ENCODE measurements at regions not wholly inside any gene's neighbourhood (a gene's known extent, or its start where the extent isn't known, plus 50 kb on each side); places are given as distances from the start of the nearest gene placed in this dataset.

DNA sequence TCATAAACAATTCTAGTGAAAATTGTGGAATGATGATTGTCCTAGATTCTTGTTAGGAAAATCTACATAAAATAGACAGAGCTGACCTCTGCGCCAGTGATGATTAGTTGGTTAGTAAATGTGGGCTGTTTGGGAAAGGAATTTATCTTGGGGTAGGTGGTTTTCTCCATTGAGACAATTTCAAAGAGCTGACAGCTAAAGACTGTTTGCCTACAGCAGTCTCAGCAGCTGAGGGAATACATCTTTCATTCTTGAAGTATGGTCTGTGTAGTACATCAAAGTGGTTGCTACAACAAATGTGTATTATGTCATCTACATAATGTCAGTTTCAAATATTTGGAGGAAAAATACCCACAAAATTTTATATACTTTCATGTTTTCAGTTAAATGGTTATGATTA is 117.2 kb upstream of the TRPC4 start (continued):
- TF ChIP-seq, protein P1, sequence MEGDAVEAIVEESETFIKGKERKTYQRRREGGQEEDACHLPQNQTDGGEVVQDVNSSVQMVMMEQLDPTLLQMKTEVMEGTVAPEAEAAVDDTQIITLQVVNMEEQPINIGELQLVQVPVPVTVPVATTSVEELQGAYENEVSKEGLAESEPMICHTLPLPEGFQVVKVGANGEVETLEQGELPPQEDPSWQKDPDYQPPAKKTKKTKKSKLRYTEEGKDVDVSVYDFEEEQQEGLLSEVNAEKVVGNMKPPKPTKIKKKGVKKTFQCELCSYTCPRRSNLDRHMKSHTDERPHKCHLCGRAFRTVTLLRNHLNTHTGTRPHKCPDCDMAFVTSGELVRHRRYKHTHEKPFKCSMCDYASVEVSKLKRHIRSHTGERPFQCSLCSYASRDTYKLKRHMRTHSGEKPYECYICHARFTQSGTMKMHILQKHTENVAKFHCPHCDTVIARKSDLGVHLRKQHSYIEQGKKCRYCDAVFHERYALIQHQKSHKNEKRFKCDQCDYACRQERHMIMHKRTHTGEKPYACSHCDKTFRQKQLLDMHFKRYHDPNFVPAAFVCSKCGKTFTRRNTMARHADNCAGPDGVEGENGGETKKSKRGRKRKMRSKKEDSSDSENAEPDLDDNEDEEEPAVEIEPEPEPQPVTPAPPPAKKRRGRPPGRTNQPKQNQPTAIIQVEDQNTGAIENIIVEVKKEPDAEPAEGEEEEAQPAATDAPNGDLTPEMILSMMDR (conservative IDR thresholded peaks at IDR 0.05; ENCODE audit: low read depth in 2 of 2) = no peak
- TF ChIP-seq, protein P2, sequence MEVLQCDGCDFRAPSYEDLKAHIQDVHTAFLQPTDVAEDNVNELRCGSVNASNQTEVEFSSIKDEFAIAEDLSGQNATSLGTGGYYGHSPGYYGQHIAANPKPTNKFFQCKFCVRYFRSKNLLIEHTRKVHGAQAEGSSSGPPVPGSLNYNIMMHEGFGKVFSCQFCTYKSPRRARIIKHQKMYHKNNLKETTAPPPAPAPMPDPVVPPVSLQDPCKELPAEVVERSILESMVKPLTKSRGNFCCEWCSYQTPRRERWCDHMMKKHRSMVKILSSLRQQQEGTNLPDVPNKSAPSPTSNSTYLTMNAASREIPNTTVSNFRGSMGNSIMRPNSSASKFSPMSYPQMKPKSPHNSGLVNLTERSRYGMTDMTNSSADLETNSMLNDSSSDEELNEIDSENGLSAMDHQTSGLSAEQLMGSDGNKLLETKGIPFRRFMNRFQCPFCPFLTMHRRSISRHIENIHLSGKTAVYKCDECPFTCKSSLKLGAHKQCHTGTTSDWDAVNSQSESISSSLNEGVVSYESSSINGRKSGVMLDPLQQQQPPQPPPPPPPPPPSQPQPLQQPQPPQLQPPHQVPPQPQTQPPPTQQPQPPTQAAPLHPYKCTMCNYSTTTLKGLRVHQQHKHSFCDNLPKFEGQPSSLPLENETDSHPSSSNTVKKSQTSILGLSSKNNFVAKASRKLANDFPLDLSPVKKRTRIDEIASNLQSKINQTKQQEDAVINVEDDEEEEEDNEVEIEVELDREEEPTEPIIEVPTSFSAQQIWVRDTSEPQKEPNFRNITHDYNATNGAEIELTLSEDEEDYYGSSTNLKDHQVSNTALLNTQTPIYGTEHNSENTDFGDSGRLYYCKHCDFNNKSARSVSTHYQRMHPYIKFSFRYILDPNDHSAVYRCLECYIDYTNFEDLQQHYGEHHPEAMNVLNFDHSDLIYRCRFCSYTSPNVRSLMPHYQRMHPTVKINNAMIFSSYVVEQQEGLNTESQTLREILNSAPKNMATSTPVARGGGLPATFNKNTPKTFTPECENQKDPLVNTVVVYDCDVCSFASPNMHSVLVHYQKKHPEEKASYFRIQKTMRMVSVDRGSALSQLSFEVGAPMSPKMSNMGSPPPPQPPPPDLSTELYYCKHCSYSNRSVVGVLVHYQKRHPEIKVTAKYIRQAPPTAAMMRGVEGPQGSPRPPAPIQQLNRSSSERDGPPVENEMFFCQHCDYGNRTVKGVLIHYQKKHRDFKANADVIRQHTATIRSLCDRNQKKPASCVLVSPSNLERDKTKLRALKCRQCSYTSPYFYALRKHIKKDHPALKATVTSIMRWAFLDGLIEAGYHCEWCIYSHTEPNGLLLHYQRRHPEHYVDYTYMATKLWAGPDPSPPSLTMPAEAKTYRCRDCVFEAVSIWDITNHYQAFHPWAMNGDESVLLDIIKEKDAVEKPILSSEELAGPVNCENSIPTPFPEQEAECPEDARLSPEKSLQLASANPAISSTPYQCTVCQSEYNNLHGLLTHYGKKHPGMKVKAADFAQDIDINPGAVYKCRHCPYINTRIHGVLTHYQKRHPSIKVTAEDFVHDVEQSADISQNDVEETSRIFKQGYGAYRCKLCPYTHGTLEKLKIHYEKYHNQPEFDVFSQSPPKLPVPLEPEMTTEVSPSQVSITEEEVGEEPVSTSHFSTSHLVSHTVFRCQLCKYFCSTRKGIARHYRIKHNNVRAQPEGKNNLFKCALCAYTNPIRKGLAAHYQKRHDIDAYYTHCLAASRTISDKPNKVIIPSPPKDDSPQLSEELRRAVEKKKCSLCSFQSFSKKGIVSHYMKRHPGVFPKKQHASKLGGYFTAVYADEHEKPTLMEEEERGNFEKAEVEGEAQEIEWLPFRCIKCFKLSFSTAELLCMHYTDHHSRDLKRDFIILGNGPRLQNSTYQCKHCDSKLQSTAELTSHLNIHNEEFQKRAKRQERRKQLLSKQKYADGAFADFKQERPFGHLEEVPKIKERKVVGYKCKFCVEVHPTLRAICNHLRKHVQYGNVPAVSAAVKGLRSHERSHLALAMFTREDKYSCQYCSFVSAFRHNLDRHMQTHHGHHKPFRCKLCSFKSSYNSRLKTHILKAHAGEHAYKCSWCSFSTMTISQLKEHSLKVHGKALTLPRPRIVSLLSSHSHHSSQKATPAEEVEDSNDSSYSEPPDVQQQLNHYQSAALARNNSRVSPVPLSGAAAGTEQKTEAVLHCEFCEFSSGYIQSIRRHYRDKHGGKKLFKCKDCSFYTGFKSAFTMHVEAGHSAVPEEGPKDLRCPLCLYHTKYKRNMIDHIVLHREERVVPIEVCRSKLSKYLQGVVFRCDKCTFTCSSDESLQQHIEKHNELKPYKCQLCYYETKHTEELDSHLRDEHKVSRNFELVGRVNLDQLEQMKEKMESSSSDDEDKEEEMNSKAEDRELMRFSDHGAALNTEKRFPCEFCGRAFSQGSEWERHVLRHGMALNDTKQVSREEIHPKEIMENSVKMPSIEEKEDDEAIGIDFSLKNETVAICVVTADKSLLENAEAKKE (CRISPR knock-in tag; IDR thresholded peaks at IDR 0.05) = no peak

DNA sequence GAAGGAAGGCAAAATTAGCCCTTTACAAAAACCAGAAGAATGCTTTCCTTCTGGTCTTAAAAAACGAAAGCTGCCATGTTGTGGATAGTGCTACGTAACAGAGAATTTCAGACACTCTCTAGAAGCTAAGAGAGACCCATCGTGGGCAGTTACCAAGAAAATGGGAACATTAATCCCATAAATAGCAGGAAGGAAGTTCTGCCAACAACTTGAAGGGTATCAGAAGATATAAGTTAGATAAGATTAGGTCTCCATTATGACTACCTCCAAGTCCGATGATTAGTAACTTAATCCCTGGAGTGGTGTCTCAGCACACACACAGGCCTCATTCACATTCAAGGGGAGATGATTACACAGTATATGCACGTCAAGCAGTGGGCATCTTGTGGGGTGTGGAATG is 115.7 kb upstream of the TRPC4 start:
- Histone ChIP-seq H3F3A (replicated peaks; ENCODE audit: low read depth) (no peaks in the 10 kb centered on the region), H3K27ac (ENCODE audit: low read depth) (no peak overlapping the region), H3K27me3 (ENCODE audit: insufficient read depth) (no peaks in the 10 kb centered on the region), H3K36me3 (ENCODE audit: insufficient read depth) (no peaks in the 10 kb centered on the region), H3K4me3 (no peak overlapping the region), H3K9me2 (ENCODE audit: insufficient read depth) (no peaks in the 10 kb centered on the region), H3K4me2 (no peak overlapping the region), H3K4me1 (ENCODE audit: insufficient read depth) (no peaks in the 10 kb centered on the region), H2AFZ (peak overlapping the region; percentile 75; the same call in 1 of the 2 replicates), H3K79me2 (replicated peaks; ENCODE audit: insufficient read depth) (no peaks in the 10 kb centered on the region), H4K20me1 (replicated peaks; ENCODE audit: insufficient read depth) (no peaks in the 10 kb centered on the region)
- no peak for ATAC-seq
- Mint-ChIP-seq H3K4me1 (peaks cover 4% of the 10 kb centered on the region; the same call in 2 of the 3 replicates), H3K9me3 (no peaks in the 10 kb centered on the region), H3K27me3 (ENCODE audit: insufficient read depth, low read depth, poor library complexity) (no peaks in the 10 kb centered on the region), H3K4me3 (no peak overlapping the region), H3K36me3 (ENCODE audit: low read depth) (no peaks in the 10 kb centered on the region), H3K27ac (no peak overlapping the region)
- DNase-seq (ENCODE audit: low spot score) = no peak
- TF ChIP-seq CREB1 (CRISPR knock-in tag; IDR thresholded peaks at IDR 0.05; ENCODE audit: low read depth) (no peak), NANOG (IDR thresholded peaks at IDR 0.05; ENCODE audit: borderline replicate concordance) (no peak)
